ENCODE measurements at regions not wholly inside any gene's neighbourhood (a gene's known extent, or its start where the extent isn't known, plus 50 kb on each side); places are given as distances from the start of the nearest gene placed in this dataset.
A peak's percentile ranks its signal among the peaks of the same experiment; 100 is the strongest.
"Not testable (repeated sequence)": the region's sequence is repeated elsewhere in the genome, so short reads cannot be mapped to it uniquely, and the experiment has no call there.

- no peak for DNase-seq
These were observed 60.6 kb upstream of the SYK start for GRCh38 chr9:90741036-90741435.

- DNase-seq: no peak
These were observed 63.9 kb upstream of the SYK start for GRCh38 chr9:90737742-90738141.

GRCh38 chr9:90735952-90736351 lies 65.7 kb upstream of the SYK start:
- no peak for DNase-seq

GRCh38 chr9:90734631-90735030 lies 67.0 kb upstream of the SYK start:
- no peak for DNase-seq

- DNase-seq: no peak
These were observed 72.3 kb upstream of the SYK start for GRCh38 chr9:90729351-90729750.

GRCh38 chr9:90727488-90727887 lies 74.1 kb upstream of the SYK start:
- no peak for DNase-seq

GRCh38 chr9:90726215-90726614 lies 75.4 kb upstream of the SYK start:
- no peak for DNase-seq

- DNase-seq: no peak
These were observed 76.7 kb upstream of the SYK start for GRCh38 chr9:90724880-90725279.

GRCh38 chr9:90724112-90724511 lies 77.5 kb upstream of the SYK start:
- no peak for DNase-seq

GRCh38 chr9:90722071-90722470 lies 79.4 kb upstream of the DIRAS2 start:
- DNase-seq: no peak

GRCh38 chr9:90720621-90721265 lies 78.1 kb upstream of the DIRAS2 start:
- no peak for DNase-seq

GRCh38 chr9:90706230-90706629 lies 63.6 kb upstream of the DIRAS2 start:
- DNase-seq: no peak

- peak; percentile 18 to 23 for DNase-seq
These were observed 59.9 kb upstream of the DIRAS2 start for GRCh38 chr9:90702441-90702955.

- peak; percentile 47 to 54 for DNase-seq
These were observed 56.3 kb upstream of the DIRAS2 start for GRCh38 chr9:90698871-90699440.

- DNase-seq: no peak
These were observed 55.2 kb upstream of the DIRAS2 start for GRCh38 chr9:90697808-90698207.

- not testable (repeated sequence) for DNase-seq
These were observed 51.6 kb upstream of the DIRAS2 start for GRCh38 chr9:90694187-90694586.
